Right kidney (tissue), 1 donor: ENCODE measurements at regions not wholly inside any gene's neighbourhood (a gene's known extent, or its start where the extent isn't known, plus 50 kb on each side); places are given as distances from the start of the nearest gene placed in this dataset.

ENCODE experiments used
- DNase-seq: peaks from one replicate; pipeline ENCODE4 v3.0.0-alpha.2; 2016

- no peak for DNase-seq
These were observed 196.6 kb downstream of the HS3ST3A1 start for GRCh38 chr17:13405080-13405479.

- no peak for DNase-seq
These were observed 197.5 kb downstream of the HS3ST3A1 start for GRCh38 chr17:13403982-13404946.

GRCh38 chr17:13400491-13400890, 201.2 kb downstream of the HS3ST3A1 start:
- no peak for DNase-seq

GRCh38 chr17:13398853-13399252, 202.9 kb downstream of the HS3ST3A1 start:
- DNase-seq: no peak

- no peak for DNase-seq
These were observed 203.6 kb downstream of the HS3ST3A1 start for GRCh38 chr17:13398091-13398490.

- no peak for DNase-seq
These were observed 205.9 kb downstream of the HS3ST3A1 start for GRCh38 chr17:13395862-13396261.

- no peak for DNase-seq
These were observed 206.4 kb downstream of the HS3ST3A1 start for GRCh38 chr17:13395346-13395745.

GRCh38 chr17:13393841-13394710, 207.7 kb downstream of the HS3ST3A1 start:
- DNase-seq: no peak

GRCh38 chr17:13387952-13388351, 213.8 kb downstream of the HS3ST3A1 start:
- DNase-seq: no peak

GRCh38 chr17:13387236-13387635, 214.5 kb downstream of the HS3ST3A1 start:
- DNase-seq: no peak

GRCh38 chr17:13385481-13385911, 216.2 kb downstream of the HS3ST3A1 start:
- DNase-seq: no peak

GRCh38 chr17:13384626-13385025, 217.1 kb downstream of the HS3ST3A1 start:
- DNase-seq: no peak

GRCh38 chr17:13378361-13378760, 223.4 kb downstream of the HS3ST3A1 start:
- no peak for DNase-seq

- no peak for DNase-seq
These were observed 227.3 kb downstream of the HS3ST3A1 start for GRCh38 chr17:13374203-13375143.

- no peak for DNase-seq
These were observed 229.3 kb downstream of the HS3ST3A1 start for GRCh38 chr17:13372432-13372831.

GRCh38 chr17:13367154-13367553, 234.6 kb downstream of the HS3ST3A1 start:
- no peak for DNase-seq

- no peak for DNase-seq
These were observed 236.4 kb downstream of the HS3ST3A1 start for GRCh38 chr17:13365331-13365730.

GRCh38 chr17:13363771-13364170, 238.0 kb downstream of the HS3ST3A1 start:
- no peak for DNase-seq

GRCh38 chr17:13362341-13363122, 239.2 kb downstream of the HS3ST3A1 start:
- no peak for DNase-seq

GRCh38 chr17:13359774-13360173, 242.0 kb downstream of the HS3ST3A1 start:
- DNase-seq: no peak

- no peak for DNase-seq
These were observed 246.7 kb downstream of the HS3ST3A1 start for GRCh38 chr17:13355054-13355453.
